ENCODE measurements at regions not wholly inside any gene's neighbourhood (a gene's known extent, or its start where the extent isn't known, plus 50 kb on each side); places are given as distances from the start of the nearest gene placed in this dataset.

DNA sequence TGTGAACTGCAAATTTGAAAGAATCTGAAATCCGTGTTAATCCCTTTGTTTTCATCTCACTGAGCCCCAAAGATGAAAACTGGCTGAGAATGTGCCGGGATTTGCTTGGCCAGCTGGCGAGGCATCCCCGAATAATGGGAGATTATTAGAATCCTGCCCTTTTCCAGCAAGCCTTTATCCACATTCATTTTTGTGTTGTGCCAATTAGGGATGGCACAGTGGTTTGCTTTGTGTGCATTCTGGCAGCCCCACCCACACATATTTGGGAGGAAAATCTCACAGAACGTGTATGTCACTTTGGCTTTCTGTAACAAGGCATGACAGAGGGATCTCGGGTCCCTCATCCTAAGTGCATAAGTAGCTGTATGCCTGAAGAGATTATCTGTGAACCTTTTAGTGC, 405.8 kb upstream of the FAM98A start:
- TF ChIP-seq, protein P1, sequence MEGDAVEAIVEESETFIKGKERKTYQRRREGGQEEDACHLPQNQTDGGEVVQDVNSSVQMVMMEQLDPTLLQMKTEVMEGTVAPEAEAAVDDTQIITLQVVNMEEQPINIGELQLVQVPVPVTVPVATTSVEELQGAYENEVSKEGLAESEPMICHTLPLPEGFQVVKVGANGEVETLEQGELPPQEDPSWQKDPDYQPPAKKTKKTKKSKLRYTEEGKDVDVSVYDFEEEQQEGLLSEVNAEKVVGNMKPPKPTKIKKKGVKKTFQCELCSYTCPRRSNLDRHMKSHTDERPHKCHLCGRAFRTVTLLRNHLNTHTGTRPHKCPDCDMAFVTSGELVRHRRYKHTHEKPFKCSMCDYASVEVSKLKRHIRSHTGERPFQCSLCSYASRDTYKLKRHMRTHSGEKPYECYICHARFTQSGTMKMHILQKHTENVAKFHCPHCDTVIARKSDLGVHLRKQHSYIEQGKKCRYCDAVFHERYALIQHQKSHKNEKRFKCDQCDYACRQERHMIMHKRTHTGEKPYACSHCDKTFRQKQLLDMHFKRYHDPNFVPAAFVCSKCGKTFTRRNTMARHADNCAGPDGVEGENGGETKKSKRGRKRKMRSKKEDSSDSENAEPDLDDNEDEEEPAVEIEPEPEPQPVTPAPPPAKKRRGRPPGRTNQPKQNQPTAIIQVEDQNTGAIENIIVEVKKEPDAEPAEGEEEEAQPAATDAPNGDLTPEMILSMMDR (IDR thresholded peaks at IDR 0.05; ENCODE audit: low read depth, low read length) = no peak
- no peak for TF ChIP-seq EZH2phosphoT487 (IDR thresholded peaks at IDR 0.05; ENCODE audit: low read depth)

Data from OCI-LY3 (cell line).